HG03135 (cell line): ENCODE measurements at regions not wholly inside any gene's neighbourhood (a gene's known extent, or its start where the extent isn't known, plus 50 kb on each side); places are given as distances from the start of the nearest gene placed in this dataset.

ENCODE experiments used
- ATAC-seq: cut with Tn5 transposase; IDR thresholded peaks from one replicate; pipeline ENCODE4 v1.9.1; 2021; ENCODE audit warnings: mild to moderate bottlenecking, moderate library complexity; ENCODE audit not compliant: unreplicated experiment

DNA sequence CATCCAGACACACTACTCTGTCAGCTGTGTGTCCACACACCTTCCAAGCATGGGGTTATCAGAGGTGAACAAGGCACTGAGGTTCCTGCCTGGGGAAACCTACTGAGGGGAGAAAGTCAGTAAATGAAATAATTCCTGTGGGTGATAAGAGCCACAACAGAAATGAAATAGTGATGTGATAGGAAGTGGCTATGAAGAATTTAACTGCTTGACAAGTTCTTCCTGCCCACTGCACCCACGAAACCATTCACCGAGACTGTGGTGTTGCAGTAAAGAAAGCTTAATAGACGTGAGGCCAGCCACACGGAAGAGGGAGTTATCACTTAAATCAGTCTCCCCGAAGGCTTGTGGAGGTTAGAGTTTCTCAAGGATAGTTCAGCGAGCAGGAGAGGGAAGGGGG, 353.1 kb downstream of the UQCRFS1 start:
- no peak for ATAC-seq

DNA sequence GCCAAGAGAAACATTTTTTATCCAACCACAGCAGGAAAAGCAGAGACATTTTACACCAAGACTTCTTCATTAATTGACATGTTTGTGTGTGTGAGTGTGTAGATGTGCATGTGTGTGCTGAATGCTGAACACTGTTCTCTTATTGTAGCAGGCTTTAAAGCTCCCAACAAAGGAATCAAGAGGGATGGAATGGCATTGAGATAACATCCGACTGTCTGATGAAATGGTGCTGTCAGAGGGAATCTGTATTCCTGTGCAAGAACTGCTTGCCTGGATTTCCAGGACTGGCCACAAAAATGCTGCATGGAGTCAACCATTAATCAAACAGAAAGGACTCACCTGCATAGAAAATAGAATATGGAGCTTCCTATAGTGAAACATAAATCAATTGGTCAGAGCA, 354.0 kb downstream of the UQCRFS1 start:
- no peak for ATAC-seq

DNA sequence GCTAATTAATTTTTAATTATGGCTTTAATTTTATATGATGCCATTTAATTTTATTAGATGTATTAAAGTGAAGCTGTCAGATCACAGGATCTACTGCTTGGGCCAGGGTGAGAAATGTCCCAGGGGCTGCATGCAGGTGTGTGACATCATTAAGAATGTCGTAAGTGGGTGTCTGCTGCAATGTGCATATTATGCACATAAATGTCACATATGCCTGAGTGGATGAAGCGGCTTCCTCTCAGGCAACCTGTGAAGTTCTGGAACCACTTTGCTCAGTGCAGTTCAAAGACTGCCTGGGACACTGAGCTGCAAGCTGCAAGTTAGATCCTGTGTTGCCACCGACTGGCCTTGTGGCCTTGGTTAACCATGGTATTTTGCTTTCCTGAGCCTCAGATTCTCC, 355.0 kb downstream of the UQCRFS1 start:
- no peak for ATAC-seq

DNA sequence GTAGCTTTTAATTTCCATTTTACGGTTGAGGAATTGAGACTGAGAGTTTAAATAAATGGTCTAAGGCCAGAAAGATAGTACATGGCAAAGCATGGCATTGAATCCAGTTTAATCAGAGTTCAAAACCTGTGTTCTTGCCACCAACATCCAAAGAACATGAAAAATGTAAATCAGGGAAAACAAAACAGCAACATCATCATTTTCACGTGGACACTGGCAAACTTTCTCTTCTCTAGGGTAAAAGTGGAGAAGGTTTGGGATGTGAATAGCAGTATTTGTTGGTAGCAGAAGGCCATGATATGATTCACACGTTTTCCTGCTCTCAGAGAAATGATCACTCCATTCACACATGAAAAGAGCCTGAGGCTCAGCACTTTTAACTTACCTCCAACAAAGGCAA, 357.7 kb downstream of the UQCRFS1 start:
- ATAC-seq = no peak

DNA sequence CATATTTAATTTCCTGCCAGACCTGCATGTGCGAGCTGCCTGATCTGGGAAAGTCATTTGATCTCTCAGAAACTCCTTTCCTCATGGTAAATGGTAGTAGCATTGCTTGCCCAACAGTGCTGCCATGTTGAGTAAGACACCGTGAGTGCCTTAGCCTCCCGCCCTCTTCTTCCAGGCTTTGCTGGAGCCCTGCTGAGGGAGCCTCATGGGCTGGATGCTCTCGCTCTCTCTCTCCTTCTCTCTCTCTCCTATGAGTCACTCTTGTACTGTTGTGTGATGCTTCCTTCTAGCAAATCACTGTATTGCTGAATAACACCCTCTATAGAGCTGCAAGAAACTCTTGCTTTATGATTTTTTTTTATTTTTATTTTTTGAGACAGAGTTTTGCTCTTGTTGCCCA, 365.5 kb downstream of the UQCRFS1 start:
- ATAC-seq = no peak

DNA sequence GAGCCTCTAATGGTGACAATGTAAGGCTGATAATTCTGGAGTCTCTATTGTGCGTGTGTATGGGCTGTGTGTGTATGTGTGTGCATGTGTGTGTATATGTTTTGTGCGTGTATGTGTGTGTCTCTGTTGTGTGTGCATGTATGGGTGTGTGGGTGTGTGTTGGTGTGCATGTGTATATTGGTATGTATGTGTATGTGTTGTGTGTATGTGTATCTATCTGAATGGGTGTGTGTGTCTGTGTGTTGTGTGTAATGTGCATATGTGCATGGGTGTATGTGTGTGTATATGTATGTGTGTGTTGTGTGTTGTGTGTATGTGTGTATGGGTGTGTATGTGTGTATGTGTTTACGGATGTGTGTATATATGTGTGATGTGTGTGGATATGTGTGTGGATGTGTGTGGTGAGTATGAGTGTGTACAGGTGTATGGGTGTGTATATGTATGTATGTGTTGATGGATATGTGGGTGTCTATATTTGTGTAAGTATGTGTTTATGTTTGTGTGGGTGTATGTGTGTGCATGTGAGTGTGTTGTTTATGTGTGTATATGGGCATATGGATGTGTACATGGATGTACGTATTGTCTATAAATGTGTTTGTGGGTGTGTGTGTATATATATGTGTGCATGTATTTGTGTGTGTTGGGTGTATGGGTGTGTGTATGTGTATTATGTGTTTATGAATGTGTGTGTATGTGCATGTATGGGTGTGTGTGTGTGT, 366.7 kb downstream of the UQCRFS1 start:
- no peak for ATAC-seq

DNA sequence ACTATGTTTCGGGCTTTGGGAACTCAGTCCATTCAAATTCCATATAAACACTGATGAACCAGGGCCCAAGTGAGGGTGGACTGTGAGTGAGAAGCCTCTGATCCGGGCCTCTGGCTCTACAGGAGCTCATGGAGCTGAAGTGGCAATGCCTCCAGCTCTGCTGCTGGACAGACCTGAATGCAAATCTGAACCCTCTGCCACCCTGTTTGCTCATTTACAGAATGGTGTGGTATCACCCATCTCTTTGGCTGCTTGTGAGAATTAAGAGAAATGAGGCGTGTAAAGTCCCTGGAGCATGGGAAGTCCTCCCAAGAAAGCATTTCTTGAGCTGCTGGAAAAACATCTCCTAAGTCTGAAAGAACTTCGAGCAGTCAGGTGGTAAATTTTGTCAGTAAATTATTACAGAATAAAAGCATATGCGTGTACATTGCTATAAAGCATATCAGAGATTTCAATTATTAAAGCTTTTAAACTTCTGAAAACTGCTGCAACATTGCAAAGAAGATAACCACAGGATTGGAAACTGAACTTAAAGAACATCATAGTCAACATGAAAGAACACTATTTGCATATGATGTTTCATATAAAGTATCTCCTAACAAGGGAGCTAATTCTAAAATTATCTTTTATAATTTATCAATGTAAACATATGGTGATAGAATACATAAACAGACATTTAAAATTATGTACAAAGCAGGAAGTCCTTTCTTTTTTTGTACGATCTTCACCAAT, 369.0 kb downstream of the UQCRFS1 start:
- ATAC-seq = no peak

DNA sequence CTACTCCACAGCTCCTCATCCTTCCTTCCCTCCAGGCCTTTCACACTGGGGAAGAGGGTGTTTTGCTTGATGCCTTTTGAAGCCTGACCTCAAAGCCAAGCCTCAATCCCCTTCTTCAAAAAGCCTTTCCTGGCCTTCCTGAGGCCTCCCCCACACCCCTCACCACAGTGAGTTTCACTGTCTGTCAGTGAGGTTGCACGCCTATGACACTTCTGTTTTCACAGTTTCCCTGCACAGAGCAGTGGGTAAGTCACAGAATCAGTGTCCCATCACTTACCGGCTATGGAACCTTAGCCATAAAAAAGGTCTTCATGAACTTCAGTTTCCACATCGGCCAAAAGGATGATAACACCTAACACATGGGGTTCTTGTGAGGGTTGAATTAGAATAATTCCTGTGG, 371.4 kb downstream of the UQCRFS1 start:
- ATAC-seq = no peak

DNA sequence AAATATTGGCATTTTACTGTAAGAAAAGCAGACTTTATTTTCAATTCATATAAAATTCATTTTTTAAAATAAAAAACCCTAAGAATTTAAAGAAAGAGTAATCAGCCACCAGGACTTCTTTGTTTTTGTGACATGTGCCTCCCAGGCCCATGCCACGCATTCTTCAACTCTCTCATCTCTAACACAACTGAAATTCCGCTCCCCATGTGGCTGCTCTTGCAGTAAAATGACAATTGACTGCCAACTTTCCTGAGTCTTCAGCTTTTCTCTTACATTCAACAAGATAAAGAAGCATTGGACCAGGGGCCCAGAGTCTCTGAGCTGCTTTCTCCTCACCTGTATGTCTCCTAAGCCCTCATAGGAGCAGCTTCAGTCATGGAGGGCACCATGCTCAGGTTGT, 372.1 kb downstream of the UQCRFS1 start:
- ATAC-seq = no peak

DNA sequence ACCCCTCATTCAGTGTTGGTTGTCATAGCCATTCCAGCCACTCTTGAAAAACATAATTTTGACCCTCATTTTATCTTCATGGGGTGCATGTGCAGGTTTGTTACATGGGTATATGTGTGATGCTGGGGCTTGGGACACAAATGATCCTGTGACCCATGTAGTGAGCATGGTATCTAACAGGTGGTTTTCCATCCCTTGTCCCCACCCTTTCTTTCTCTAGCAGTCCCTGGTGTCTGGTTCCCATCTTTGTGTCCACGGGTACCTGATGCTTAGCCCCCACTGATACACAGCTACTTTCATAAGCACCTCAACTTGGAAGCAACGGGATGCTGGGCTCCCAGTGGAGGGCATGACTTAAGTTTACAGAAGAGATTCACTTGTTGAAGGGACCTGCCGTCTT, 373.5 kb downstream of the UQCRFS1 start:
- no peak for ATAC-seq

DNA sequence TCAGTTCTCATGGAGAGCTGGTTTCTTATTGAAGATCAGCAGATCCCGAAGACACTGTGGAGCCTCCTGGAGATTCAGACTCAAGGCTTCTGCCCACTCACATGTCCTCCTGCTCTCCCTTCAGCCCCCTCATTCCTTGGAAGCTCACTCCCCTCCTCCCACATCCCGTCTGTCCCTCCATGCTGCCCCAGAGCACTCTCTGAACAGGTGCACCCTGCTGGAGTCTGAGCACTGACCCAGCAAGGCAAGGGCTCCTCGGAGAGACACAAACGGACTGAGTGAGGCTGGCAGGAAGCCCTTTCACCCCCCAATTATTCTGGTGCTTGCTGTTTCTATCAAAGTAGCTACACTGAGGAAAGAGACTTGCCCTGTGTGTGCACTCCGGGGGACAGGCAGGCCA, 374.0 kb downstream of the UQCRFS1 start:
- ATAC-seq = no peak

DNA sequence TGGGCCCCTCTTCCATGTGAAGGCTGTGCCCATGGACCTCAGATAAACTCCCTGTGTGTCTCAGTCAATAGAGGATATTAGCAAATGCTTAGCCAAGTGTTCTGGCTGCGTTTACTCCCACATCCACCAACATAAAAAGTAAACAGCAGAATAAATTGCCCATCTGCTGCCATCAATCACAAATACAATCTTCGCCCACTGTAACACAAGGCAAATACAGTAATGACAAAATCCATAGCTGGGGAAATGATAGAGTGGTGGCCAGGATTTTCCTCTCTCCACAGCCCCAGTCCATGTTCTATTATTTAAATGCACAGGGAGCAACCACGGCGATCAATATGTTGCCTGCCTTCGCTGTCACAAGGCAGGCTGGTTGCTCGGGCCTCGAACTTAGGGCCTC, 376.5 kb downstream of the UQCRFS1 start:
- no peak for ATAC-seq

DNA sequence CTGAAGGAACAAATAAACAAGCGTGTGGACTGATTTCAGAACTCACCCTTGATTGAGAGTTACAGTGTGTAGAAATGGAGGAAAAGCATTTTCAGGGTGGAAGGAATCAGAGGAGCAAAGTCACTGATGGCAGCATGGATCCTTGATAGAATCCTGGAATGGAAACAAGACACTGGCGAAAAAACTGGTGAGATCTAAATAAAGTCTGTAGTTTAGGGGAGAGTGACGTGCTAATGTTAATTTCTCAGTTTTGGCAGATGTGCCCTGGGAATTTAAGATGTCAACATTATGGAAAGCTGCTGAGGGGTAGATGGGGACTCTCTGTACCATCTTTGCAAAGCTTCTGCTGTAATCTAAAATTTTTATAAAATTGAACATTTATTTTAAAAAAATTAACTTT, 378.0 kb downstream of the UQCRFS1 start:
- no peak for ATAC-seq

DNA sequence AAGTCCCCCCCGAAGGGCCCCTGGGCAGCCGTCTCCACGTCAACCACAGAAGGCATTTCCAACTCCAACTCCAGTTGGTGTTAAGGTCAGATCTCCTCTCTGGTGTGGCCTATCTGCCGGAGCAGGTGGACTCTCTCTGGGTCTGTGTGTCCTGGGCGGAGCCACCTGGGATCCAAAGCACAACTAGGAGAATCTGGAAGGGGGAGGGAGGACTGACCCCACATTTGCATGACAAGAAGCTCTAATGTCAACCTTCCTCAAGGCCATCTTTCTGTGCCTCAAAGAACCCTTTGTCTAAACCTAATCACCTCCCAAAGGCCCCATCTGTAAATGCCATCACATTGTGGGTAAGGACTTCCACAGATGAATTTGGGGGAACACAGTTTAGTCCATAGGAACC, 381.5 kb downstream of the UQCRFS1 start:
- no peak for ATAC-seq

DNA sequence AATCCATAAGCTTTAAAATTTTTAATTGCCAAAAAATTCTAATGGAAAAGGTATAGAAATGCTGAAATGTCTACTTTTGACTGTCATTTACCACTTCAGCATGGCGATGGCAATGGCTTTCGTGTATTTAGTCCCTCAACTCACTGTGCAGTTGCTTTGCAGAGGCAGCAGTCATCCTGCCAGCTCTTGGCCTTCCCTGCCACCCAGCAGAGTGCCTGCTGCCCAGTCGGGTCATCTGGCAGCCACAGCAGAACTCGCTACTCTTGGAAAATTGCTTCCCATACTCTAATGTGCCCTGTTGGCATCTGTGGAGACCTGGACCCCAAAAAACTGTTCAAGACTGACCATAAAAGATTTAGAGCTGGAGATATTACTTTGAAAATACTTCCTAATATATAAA, 383.2 kb downstream of the UQCRFS1 start:
- ATAC-seq = no peak

DNA sequence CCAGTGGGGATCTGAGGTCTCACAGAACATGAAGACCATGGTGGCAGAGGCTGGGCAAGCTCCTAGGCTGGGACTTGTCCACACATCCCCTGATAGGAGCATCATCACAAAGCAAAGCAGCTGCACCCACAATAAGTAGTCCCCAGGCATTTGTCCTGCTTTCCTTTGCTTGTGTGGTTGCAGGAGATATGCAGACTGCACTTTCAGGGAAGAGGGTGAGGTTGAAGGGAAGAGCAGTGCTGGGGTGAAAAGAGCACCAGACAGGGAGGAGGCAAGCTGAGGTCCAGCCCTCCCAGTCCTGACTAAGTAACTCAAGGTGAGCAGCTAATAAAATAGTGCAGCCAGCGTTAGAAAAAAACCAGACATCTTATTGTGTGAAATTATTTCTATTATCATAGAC, 383.6 kb downstream of the UQCRFS1 start:
- ATAC-seq = no peak

DNA sequence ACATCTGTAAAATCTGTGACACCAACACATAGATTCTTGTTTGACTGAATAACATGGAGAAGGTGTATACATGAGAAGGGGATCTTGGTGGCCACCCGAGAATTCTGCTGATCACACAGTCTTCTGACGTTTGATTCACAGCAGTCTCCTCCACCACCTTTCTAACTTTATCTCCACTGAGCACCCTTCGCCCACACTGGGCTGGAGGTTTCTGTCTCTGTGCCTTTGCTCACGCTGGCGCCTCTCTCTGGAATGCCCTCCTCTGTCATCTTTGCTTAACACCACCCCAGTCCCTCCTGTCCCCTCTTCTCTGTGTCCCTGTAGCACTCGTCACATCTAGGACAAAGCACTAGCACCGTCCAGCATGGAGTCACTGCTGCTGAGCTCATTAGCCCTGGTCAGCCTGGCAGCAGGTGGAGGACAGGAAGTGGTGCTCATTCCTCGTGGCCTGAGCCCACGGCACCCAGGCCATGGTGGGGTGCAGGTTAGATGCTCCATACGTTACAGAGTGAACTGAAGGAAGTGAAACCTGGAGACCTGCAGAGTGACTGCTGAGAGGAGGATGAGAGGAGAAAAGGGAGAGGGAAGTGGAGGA, 384.6 kb downstream of the UQCRFS1 start:
- no peak for ATAC-seq

DNA sequence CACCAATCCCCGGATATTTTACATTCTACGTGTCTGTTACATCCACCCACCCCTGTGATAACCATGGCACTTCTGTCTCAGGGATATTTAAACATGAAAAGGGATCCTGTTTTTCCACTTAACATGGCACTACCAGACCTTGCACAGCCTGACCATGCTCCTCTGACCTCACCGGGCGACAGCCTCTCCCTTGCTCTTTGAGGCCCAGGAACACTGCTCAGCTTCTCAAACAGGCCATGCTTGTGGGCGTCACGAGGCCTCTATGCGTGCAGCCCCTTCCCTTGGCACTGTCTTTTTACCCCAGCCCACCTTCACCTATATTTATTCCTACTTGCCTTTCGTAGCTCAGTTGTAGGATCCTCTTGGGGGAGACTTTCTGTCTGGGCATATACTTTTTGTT, 385.6 kb downstream of the UQCRFS1 start:
- no peak for ATAC-seq

DNA sequence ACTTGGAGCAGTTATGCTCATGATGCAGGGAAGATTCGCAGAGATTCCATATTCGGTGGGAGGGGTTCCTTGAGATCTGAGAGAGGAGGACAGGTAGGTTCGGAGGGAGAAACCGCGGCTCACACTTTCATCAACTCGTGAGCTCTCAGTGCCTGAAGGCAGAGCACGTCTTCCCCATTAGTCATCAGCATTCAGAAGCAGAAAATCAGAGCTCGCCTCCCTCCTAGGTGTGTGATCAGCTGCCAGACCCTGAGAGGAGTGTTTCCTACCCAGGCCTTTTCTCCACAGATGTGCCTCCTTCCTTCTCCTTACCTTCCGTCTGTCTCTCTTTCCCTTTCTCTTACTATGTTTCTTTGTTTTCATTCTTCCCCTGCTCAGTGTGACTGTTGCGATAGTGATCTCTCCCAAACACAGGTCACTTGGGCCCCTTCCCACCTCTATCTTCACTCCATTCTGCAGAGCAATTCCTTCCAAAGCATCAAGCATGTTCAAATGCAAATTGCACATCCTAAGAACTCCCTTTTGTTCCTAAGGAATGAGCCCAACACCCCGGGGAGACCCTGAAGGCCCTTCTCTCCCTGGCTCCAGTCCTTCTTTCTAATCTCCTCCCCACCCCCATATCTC, 389.5 kb downstream of the UQCRFS1 start:
- ATAC-seq = no peak

DNA sequence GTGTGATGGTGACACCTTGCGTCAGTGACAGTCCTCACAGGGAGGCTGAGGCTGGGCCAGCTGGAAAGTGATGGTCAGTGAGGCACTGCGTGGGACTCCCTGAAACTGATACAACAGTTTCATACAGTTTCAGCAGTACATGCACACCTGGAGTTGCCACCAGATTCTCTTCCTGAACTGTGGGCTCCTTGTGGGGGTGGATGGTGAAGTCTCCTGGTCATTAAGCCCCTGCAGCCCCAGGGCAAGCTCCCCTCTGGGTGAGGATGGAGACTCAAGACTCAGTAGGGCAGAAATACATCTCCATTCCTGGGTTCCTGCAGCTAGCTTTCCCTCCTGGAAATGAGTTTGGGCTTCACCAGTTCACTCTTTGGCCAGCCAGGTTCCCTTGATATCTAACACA, 392.7 kb downstream of the UQCRFS1 start:
- no peak for ATAC-seq

DNA sequence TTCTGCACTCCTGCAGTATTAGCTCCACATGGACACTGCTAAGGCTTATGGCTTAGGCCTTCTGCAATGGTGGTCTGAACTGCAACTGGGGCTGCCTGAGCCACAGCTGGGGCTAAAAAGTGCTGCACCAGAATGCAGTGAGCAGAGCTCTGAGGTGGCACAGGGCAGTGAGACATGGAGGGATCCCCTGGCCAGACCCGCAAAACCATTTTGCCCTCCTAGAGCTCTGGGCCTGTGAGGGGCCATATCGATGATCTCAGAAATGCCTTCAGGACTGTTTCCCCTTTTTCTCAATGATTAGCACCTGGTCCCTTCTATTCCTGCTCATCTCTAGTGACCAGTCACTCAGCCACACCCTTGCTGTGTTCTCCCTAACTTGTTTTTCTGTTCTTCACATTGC, 397.7 kb downstream of the UQCRFS1 start:
- no peak for ATAC-seq

DNA sequence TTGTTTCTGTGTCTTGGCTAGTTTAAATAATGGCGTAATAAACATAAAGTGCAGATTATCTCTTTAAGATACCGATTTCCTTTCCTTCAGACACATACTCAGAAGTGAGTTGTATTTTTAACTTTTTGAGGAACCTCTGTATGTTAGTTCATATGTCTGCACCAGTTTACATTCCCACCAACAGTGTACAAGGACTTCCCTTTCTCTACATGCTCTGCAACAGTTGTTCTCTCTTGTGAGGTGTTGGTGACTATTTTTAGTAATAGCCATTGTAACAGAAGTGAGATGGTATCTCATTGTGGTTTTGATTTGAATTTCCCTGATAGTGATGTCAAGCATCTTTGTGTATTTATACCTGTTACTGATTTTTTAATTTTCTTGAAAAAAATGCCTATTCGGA, 418.6 kb downstream of the UQCRFS1 start:
- ATAC-seq = no peak
